OCI-LY3 (cell line): ENCODE measurements at regions not wholly inside any gene's neighbourhood (a gene's known extent, or its start where the extent isn't known, plus 50 kb on each side); places are given as distances from the start of the nearest gene placed in this dataset.
"Not testable (repeated sequence)": the region's sequence is repeated elsewhere in the genome, so short reads cannot be mapped to it uniquely, and the experiment has no call there.

ENCODE experiments used
- H2AFZ ChIP-seq: fragments of 200-600, 300-600 bp; shearing (Covaris generic); 2 replicates; pipeline ENCODE4 v1.6.0; 2014; ENCODE audit warnings: antibody characterized with exemption, low read depth, low read length
- H3K27ac ChIP-seq: fragments of 200-600, 300-600 bp; sonication (generic); 2 replicates; pipeline ENCODE4 v1.5.1; 2014; ENCODE audit warnings: mild to moderate bottlenecking, low read length, moderate library complexity, mixed read lengths
- H3K27me3 ChIP-seq: fragments of 200-600, 300-600 bp; sonication (generic); 2 replicates; pipeline ENCODE4 v1.6.1; 2014; ENCODE audit warnings: low read depth, low read length, mixed read lengths
- H3K36me3 ChIP-seq: fragments of 200-600, 300-600 bp; sonication (generic); replicated peaks from 2 replicates; pipeline ENCODE3; 2014; ENCODE audit warnings: low read depth, low read length, mixed read lengths
- H3K4me1 ChIP-seq: fragments of 300-600, 200-600 bp; sonication (generic); 2 replicates; pipeline ENCODE4 v1.6.1; 2014; ENCODE audit warnings: low read length, mixed read lengths
- H3K4me2 ChIP-seq: fragments of 200-600, 300-600 bp; sonication (generic); 2 replicates; pipeline ENCODE4 v1.6.1; 2014; ENCODE audit warnings: low read length, mixed read lengths
- H3K4me3 ChIP-seq: fragments of 300-600, 200-600 bp; sonication (generic); 2 replicates; pipeline ENCODE4 v1.5.1; 2014; ENCODE audit warnings: antibody characterized with exemption, mild to moderate bottlenecking, low read length, moderate library complexity
- H3K79me2 ChIP-seq: fragments of 300-600, 200-600 bp; shearing (Covaris generic); 2 replicates; pipeline ENCODE4 v1.6.1; 2014; ENCODE audit warnings: mild to moderate bottlenecking, low read length, mixed read lengths
- H3K9ac ChIP-seq: fragments of 300-600, 200-600 bp; shearing (Covaris generic); 2 replicates; pipeline ENCODE4 v1.6.0; 2014; ENCODE audit warnings: mild to moderate bottlenecking, low read length, moderate library complexity
- H3K9me3 ChIP-seq: fragments of 200-600, 300-600 bp; shearing (Covaris generic); 2 replicates; pipeline ENCODE4 v1.6.1; 2014; ENCODE audit warnings: low read length, mixed read lengths; ENCODE audit not compliant: insufficient read depth
- H4K20me1 ChIP-seq: fragments of 200-600, 300-600 bp; sonication (generic); 2 replicates; pipeline ENCODE4 v1.6.1; 2016; ENCODE audit warnings: low read length, mixed read lengths; ENCODE audit not compliant: insufficient read depth
- CTCF ChIP-seq: fragments of 200-600, 300-600 bp; sonication (generic); IDR thresholded peaks from 2 replicates; pipeline ENCODE4 v1.5.1; 2014; ENCODE audit warnings: antibody characterized with exemption, low read length, low read depth
- EZH2phosphoT487 ChIP-seq: fragments of 200-600 bp; shearing (Covaris generic); IDR thresholded peaks from 2 replicates; pipeline ENCODE4 v1.6.1; 2018; ENCODE audit warnings: antibody characterized with exemption, mixed run types, low read depth

DNA sequence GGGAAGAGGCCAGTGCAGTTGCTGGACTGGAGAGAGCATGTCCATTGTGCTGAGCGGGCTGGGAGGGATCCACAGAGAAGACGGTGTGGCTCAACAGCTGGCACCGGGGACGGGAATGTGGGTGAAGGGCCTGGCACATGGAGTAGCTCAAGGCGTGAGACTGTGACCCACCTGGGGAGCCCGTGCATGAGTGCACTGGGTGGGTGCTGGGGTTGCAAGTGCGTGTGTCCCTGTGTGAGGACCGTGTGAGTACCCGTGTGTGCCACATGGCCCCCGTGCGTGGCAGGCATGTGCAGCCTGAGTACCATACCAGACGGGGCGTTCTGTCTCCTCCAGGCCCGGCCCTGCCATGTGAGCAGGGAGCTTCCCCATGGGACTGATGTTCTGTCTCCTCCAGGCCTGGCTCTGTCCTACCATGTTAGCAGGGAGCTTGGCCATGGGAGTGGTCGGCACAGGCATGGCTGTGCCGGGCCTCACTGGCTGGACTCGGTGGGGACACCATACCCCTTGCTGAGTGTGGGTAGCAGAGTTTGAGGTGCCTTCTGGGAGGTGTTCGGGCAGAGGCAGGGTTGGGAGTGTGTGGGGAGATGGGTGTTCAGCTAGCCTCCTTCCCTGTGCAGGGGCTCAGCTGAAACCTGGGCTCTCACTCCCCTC, 234.4 kb downstream of the TMEM121 start:
- H3K4me2 ChIP-seq: no peak overlapping the region
- H3K9me3 ChIP-seq: no peaks in the 10 kb centered on the region
- H3K4me1 ChIP-seq: peaks cover 19% of the 10 kb centered on the region
- H2AFZ ChIP-seq: no peak overlapping the region
- no peak for TF ChIP-seq CTCF
- TF ChIP-seq EZH2phosphoT487: no peak
- H3K27me3 ChIP-seq: no peaks in the 10 kb centered on the region
- no peak overlapping the region for H3K9ac ChIP-seq
- no peaks in the 10 kb centered on the region for H4K20me1 ChIP-seq
- H3K79me2 ChIP-seq: no peaks in the 10 kb centered on the region
- no peak overlapping the region for H3K27ac ChIP-seq
- no peak overlapping the region for H3K4me3 ChIP-seq
- H3K36me3 ChIP-seq: peaks cover 8% of the 10 kb centered on the region

GRCh38 chr14:105761345-105761740, 235.0 kb downstream of the TMEM121 start:
- not testable (repeated sequence) for H3K27ac ChIP-seq, H4K20me1 ChIP-seq, H2AFZ ChIP-seq, H3K4me2 ChIP-seq, H3K9me3 ChIP-seq, H3K4me3 ChIP-seq, H3K79me2 ChIP-seq, H3K9ac ChIP-seq, H3K27me3 ChIP-seq
- Histone ChIP-seq H3K36me3 (peaks cover 13% of the 10 kb centered on the region), H3K4me1 (peaks cover 19% of the 10 kb centered on the region)

GRCh38 chr14:105761842-105762241, 235.5 kb downstream of the TMEM121 start:
- Histone ChIP-seq H3K27me3 (no peaks in the 10 kb centered on the region), H3K79me2 (no peaks in the 10 kb centered on the region), H3K4me3 (no peak overlapping the region), H3K9me3 (no peaks in the 10 kb centered on the region), H4K20me1 (peaks cover 10% of the 10 kb centered on the region), H3K4me2 (no peak overlapping the region), H2AFZ (no peak overlapping the region), H3K9ac (no peak overlapping the region), H3K4me1 (peaks cover 19% of the 10 kb centered on the region), H3K27ac (no peak overlapping the region), H3K36me3 (peaks cover 18% of the 10 kb centered on the region)
- no peak for TF ChIP-seq EZH2phosphoT487
- no peak for TF ChIP-seq CTCF

DNA sequence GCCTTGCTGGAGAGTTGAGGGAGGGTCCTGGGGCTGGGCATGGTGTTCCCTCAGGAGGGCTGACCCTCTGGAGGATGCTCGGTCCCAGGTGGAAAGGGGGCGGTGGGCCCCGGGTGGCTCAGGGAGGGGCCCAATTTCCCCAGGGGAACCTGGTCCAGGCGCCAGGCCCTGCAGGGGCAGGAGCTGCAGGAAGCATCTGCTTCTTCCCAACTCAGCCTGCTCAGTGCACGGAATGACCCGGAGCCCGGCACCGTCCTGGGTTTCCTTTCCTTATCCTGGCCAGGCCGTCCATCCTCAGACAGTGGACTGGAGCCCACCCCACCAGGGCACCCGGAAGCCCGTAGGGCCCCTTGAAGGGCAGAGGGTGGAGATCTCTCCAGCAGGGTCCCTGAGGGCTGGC, 235.9 kb downstream of the TMEM121 start:
- not testable (repeated sequence) for H3K9ac ChIP-seq, H3K27me3 ChIP-seq, H3K4me2 ChIP-seq, H3K4me3 ChIP-seq, H3K27ac ChIP-seq, H2AFZ ChIP-seq, H3K79me2 ChIP-seq, H3K9me3 ChIP-seq
- H3K4me1 ChIP-seq: peaks cover 16% of the 10 kb centered on the region
- peaks cover 13% of the 10 kb centered on the region for H4K20me1 ChIP-seq
- H3K36me3 ChIP-seq: peaks cover 19% of the 10 kb centered on the region

DNA sequence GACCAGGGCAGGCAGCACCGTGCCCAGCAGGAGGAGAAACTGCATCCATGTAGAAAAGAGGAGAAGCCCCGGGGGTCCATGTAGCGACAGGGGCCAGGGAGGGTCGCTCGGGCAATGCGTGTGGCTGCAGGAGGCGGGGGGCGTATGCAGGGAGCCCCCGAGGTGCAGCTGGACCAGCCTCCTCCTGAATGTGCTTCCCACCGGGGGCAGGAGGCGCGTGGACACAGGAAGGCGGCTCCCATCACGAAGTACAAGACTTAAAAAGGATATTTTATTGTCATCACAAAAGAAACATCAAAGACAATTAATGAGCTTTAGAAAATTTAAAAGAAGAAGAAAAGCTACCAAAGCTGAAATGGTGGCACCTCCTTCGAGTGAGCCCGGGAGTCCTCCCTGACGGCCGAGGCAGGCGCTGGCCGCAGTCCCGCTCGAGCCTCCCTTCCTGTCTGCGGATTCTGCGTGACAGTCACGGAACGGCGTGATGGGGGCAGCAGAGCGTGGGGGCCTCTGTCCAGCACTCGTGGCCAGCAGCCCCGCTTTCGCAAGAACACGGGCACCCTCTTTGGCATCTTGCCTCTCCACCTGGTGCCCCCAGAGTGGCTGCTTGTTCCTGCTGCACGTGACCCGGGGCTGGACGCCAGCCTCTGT, 238.0 kb downstream of the TMEM121 start:
- H2AFZ ChIP-seq, H3K9me3 ChIP-seq, H3K4me1 ChIP-seq, H3K27ac ChIP-seq, H3K4me2 ChIP-seq, H3K79me2 ChIP-seq, H3K27me3 ChIP-seq, H3K9ac ChIP-seq, H3K4me3 ChIP-seq: not testable (repeated sequence)
- peaks cover 21% of the 10 kb centered on the region for H4K20me1 ChIP-seq
- peaks cover 21% of the 10 kb centered on the region for H3K36me3 ChIP-seq

GRCh38 chr14:105765072-105765825, 238.9 kb downstream of the TMEM121 start:
- not testable (repeated sequence) for H2AFZ ChIP-seq, H3K9ac ChIP-seq, H3K27me3 ChIP-seq, H3K27ac ChIP-seq, H3K4me2 ChIP-seq, H3K9me3 ChIP-seq, H3K4me3 ChIP-seq
- Histone ChIP-seq H4K20me1 (peaks cover 26% of the 10 kb centered on the region), H3K79me2 (peaks cover 13% of the 10 kb centered on the region), H3K36me3 (peaks cover 25% of the 10 kb centered on the region), H3K4me1 (peaks cover 13% of the 10 kb centered on the region)
